Cardiac muscle cell (in vitro differentiated cells and primary cell): ENCODE measurements at regions not wholly inside any gene's neighbourhood (a gene's known extent, or its start where the extent isn't known, plus 50 kb on each side); places are given as distances from the start of the nearest gene placed in this dataset.

Experiments used
- DNase-seq, 2 donors: peaks; one replicate each; pipeline versions ENCODE4 v3.0.0 to v3.0.0-alpha.2; 2010 to 2017; ENCODE audit warnings: low read depth in 1 of 2, low spot score in 1 of 2
- H3K27ac ChIP-seq: fragments of 200-600 bp; sonication (generic); 2 replicates; pipeline ENCODE4 v1.5.1; 2016
- H3K27me3 ChIP-seq: fragments of 200-600 bp; sonication (generic); 2 replicates; pipeline ENCODE4 v1.6.0; 2016; ENCODE audit warnings: control low read depth
- H3K36me3 ChIP-seq: fragments of 200-600 bp; sonication (generic); 2 replicates; pipeline ENCODE4 v1.5.1; 2016; ENCODE audit warnings: control low read depth
- H3K4me1 ChIP-seq: fragments of 200-600 bp; sonication (generic); 2 replicates; pipeline ENCODE4 v1.8.1; 2017; ENCODE audit warnings: low read depth, mild to moderate bottlenecking, mixed run types
- H3K4me3 ChIP-seq: fragments of 200-600 bp; sonication (generic); 2 replicates; pipeline ENCODE4 v1.5.1; 2016; ENCODE audit warnings: mild to moderate bottlenecking
- H3K9me3 ChIP-seq: fragments of 200-600 bp; sonication (generic); 2 replicates; pipeline ENCODE4 v1.5.1; 2017; ENCODE audit warnings: low read depth, mild to moderate bottlenecking, control low read depth
- CTCF ChIP-seq: IDR thresholded peaks from 2 replicates; pipeline ENCODE4 v1.5.1; 2012; ENCODE audit warnings: low read depth, mild to moderate bottlenecking, low read length

- H3K27ac ChIP-seq = no peak overlapping the region
- no peaks in the 10 kb centered on the region for H3K27me3 ChIP-seq
- H3K4me1 ChIP-seq = no peaks in the 10 kb centered on the region
- H3K36me3 ChIP-seq = no peaks in the 10 kb centered on the region
- no peaks in the 10 kb centered on the region for H3K9me3 ChIP-seq
- no peak for DNase-seq
- H3K4me3 ChIP-seq = no peak overlapping the region
- no peak for TF ChIP-seq CTCF
Observed at GRCh38 chr2:208927867-208928266, 496.0 kb upstream of the MAP2 start.

GRCh38 chr2:208929139-208929864 is 494.5 kb upstream of the MAP2 start:
- no peaks in the 10 kb centered on the region for H3K9me3 ChIP-seq
- no peaks in the 10 kb centered on the region for H3K36me3 ChIP-seq
- H3K4me3 ChIP-seq = no peak overlapping the region
- H3K27me3 ChIP-seq = no peaks in the 10 kb centered on the region
- no peaks in the 10 kb centered on the region for H3K4me1 ChIP-seq
- DNase-seq = no peak
- TF ChIP-seq CTCF = no peak
- no peak overlapping the region for H3K27ac ChIP-seq

- Histone ChIP-seq H3K36me3 (no peaks in the 10 kb centered on the region), H3K4me1 (no peaks in the 10 kb centered on the region), H3K27ac (no peak overlapping the region), H3K27me3 (no peaks in the 10 kb centered on the region), H3K9me3 (no peaks in the 10 kb centered on the region), H3K4me3 (no peak overlapping the region)
- no peak for TF ChIP-seq CTCF
- no peak for DNase-seq
Observed at GRCh38 chr2:208929894-208930427, 493.9 kb upstream of the MAP2 start.

GRCh38 chr2:208935531-208935930 is 488.3 kb upstream of the MAP2 start:
- no peak for TF ChIP-seq CTCF
- DNase-seq = no peak

GRCh38 chr2:208937521-208937920 is 486.3 kb upstream of the MAP2 start:
- no peaks in the 10 kb centered on the region for H3K27me3 ChIP-seq
- no peak for DNase-seq

More at GRCh38 chr2:208935531-208935930, 488.3 kb upstream of the MAP2 start:
- Histone ChIP-seq H3K27ac (no peak overlapping the region), H3K4me1 (no peaks in the 10 kb centered on the region), H3K36me3 (no peaks in the 10 kb centered on the region), H3K27me3 (no peaks in the 10 kb centered on the region), H3K4me3 (no peak overlapping the region), H3K9me3 (no peaks in the 10 kb centered on the region)

More at GRCh38 chr2:208937521-208937920, 486.3 kb upstream of the MAP2 start:
- no peak overlapping the region for H3K4me3 ChIP-seq
- no peaks in the 10 kb centered on the region for H3K9me3 ChIP-seq
- TF ChIP-seq CTCF = no peak
- no peak overlapping the region for H3K27ac ChIP-seq
- H3K4me1 ChIP-seq = no peaks in the 10 kb centered on the region
- no peaks in the 10 kb centered on the region for H3K36me3 ChIP-seq
